H9 (cell line): ENCODE measurements at regions not wholly inside any gene's neighbourhood (a gene's known extent, or its start where the extent isn't known, plus 50 kb on each side); places are given as distances from the start of the nearest gene placed in this dataset.

Source experiments
- DNase-seq: peaks from one replicate; pipeline ENCODE4 v3.0.0-alpha.2; 2017
- H2AFZ ChIP-seq: one replicate; pipeline ENCODE4 v1.6.1; 2013; ENCODE audit warnings: mild to moderate bottlenecking, low read length, control low read depth, moderate library complexity
- H2AK5ac ChIP-seq: 2 replicates; pipeline ENCODE4 v1.6.1; 2013; ENCODE audit warnings: low read length, control low read depth, mixed read lengths; ENCODE audit not compliant: insufficient read length
- H2BK120ac ChIP-seq: one replicate; pipeline ENCODE4 v1.6.1; 2013; ENCODE audit warnings: low read depth, mild to moderate bottlenecking, low read length, control low read depth, inconsistent platforms; ENCODE audit not compliant: poor library complexity, severe bottlenecking
- H2BK12ac ChIP-seq: 2 replicates; pipeline ENCODE4 v1.6.1; 2013; ENCODE audit warnings: low read length, control low read depth, mixed read lengths, low read depth; ENCODE audit not compliant: insufficient read length
- H2BK15ac ChIP-seq: 2 replicates; pipeline ENCODE4 v1.6.1; 2013; ENCODE audit warnings: low read depth, low read length, control low read depth
- H2BK20ac ChIP-seq: one replicate; pipeline ENCODE4 v1.6.1; 2013; ENCODE audit warnings: low read depth, mild to moderate bottlenecking, low read length, control low read depth, inconsistent platforms; ENCODE audit not compliant: poor library complexity, severe bottlenecking
- H2BK5ac ChIP-seq: 2 replicates; pipeline ENCODE4 v1.6.1; 2013; ENCODE audit warnings: low read length, control low read depth, mixed read lengths; ENCODE audit not compliant: insufficient read length
- H3K14ac ChIP-seq: 2 replicates; pipeline ENCODE4 v1.6.1; 2013; ENCODE audit warnings: low read length, control low read depth; ENCODE audit not compliant: insufficient read depth
- H3K18ac ChIP-seq: 2 replicates; pipeline ENCODE4 v1.6.1; 2013; ENCODE audit warnings: low read depth, mild to moderate bottlenecking, mixed read lengths, low read length, control low read depth; ENCODE audit not compliant: insufficient read length
- H3K23ac ChIP-seq: 2 replicates; pipeline ENCODE4 v1.6.1; 2013; ENCODE audit warnings: low read length, control low read depth, mixed read lengths, low read depth; ENCODE audit not compliant: insufficient read length
- H3K23me2 ChIP-seq: 2 replicates; pipeline ENCODE4 v1.6.1; 2013; ENCODE audit warnings: low read depth, mild to moderate bottlenecking, mixed read lengths, low read length, control low read depth; ENCODE audit not compliant: insufficient read length, poor library complexity, severe bottlenecking
- H3K27ac ChIP-seq: 2 replicates; pipeline ENCODE4 v1.5.1; 2013; ENCODE audit warnings: low read length, control low read depth, mixed read lengths, low read depth; ENCODE audit not compliant: insufficient read length
- H3K27me3 ChIP-seq: 2 replicates; pipeline ENCODE4 v1.6.1; 2013; ENCODE audit warnings: low read length, control low read depth, inconsistent platforms; ENCODE audit not compliant: insufficient read depth
- H3K4ac ChIP-seq: 2 replicates; pipeline ENCODE4 v1.6.1; 2013; ENCODE audit warnings: low read depth, mild to moderate bottlenecking, control low read depth, inconsistent platforms, low read length, moderate library complexity
- H3K4me1 ChIP-seq: 2 replicates; pipeline ENCODE4 v1.6.1; 2013; ENCODE audit warnings: low read length, control low read depth, inconsistent platforms; ENCODE audit not compliant: insufficient read depth
- H3K4me2 ChIP-seq: 2 replicates; pipeline ENCODE4 v1.6.1; 2013; ENCODE audit warnings: low read length, control low read depth, mixed read lengths; ENCODE audit not compliant: insufficient read length, insufficient read depth
- H3K56ac ChIP-seq: 2 replicates; pipeline ENCODE4 v1.6.1; 2013; ENCODE audit warnings: low read depth, mild to moderate bottlenecking, mixed read lengths, low read length, control low read depth; ENCODE audit not compliant: insufficient read length
- H3K79me1 ChIP-seq: 2 replicates; pipeline ENCODE4 v1.6.1; 2013; ENCODE audit warnings: low read depth, mild to moderate bottlenecking, moderate library complexity, low read length, control low read depth, inconsistent platforms; ENCODE audit not compliant: insufficient read depth, poor library complexity, severe bottlenecking
- H3K79me2 ChIP-seq: 2 replicates; pipeline ENCODE4 v1.6.1; 2013; ENCODE audit warnings: low read length, control low read depth, inconsistent platforms; ENCODE audit not compliant: insufficient read depth
- H3K9ac ChIP-seq: 2 replicates; pipeline ENCODE4 v1.6.1; 2013; ENCODE audit warnings: low read length, control low read depth, mixed read lengths; ENCODE audit not compliant: insufficient read length; ENCODE audit errors: extremely low read depth
- H3K9me3 ChIP-seq: one replicate; pipeline ENCODE4 v1.6.1; 2013; ENCODE audit warnings: low read depth, low read length, inconsistent platforms; ENCODE audit not compliant: control insufficient read depth
- H3T11ph ChIP-seq: one replicate; pipeline ENCODE4 v1.6.1; 2013; ENCODE audit warnings: mild to moderate bottlenecking, low read length, control low read depth, inconsistent platforms
- H4K20me1 ChIP-seq: one replicate; pipeline ENCODE4 v1.6.1; 2013; ENCODE audit not compliant: control insufficient read depth, insufficient read length, insufficient read depth
- H4K5ac ChIP-seq: 2 replicates; pipeline ENCODE4 v1.6.1; 2013; ENCODE audit warnings: low read depth, mild to moderate bottlenecking, mixed read lengths, low read length, control low read depth; ENCODE audit not compliant: insufficient read length
- H4K8ac ChIP-seq: replicated peaks from 2 replicates; pipeline ENCODE4 v1.6.1; 2013; ENCODE audit warnings: low read length, control low read depth, mixed read lengths, low read depth; ENCODE audit not compliant: insufficient read length
- H4K91ac ChIP-seq: 2 replicates; pipeline ENCODE4 v1.6.1; 2013; ENCODE audit warnings: low read depth, mild to moderate bottlenecking, moderate library complexity, mixed read lengths, low read length, control low read depth; ENCODE audit not compliant: insufficient read length
- H3K27ac Mint-ChIP-seq, 3 experiments: 2 replicates in 2 of 3; 3 replicates in 1 of 3; pipeline ENCODE4 v1.8.0; 2020 to 2021; ENCODE audit warnings: mixed read lengths in 3 of 3, mild to moderate bottlenecking in 1 of 3, moderate library complexity in 1 of 3
- H3K27me3 Mint-ChIP-seq: 2 replicates; pipeline ENCODE4 v1.8.0; 2021; ENCODE audit warnings: low read depth, mild to moderate bottlenecking, moderate library complexity, mixed read lengths
- H3K36me3 Mint-ChIP-seq, 3 experiments: 2 replicates in 2 of 3; 3 replicates in 1 of 3; pipeline ENCODE4 v1.8.0; 2020 to 2021; ENCODE audit warnings: low read depth in 3 of 3, mixed read lengths in 3 of 3; ENCODE audit not compliant: insufficient read depth in 1 of 3
- H3K4me1 Mint-ChIP-seq, 2 experiments: 2 replicates each; pipeline ENCODE4 v1.8.0; 2020; ENCODE audit warnings: mixed read lengths in 2 of 2
- H3K4me3 Mint-ChIP-seq, 2 experiments: 2 replicates in 1 of 2; 3 replicates in 1 of 2; pipeline ENCODE4 v1.8.0; 2020 to 2021; ENCODE audit warnings: mild to moderate bottlenecking in 2 of 2, mixed read lengths in 2 of 2, moderate library complexity in 1 of 2
- H3K9me3 Mint-ChIP-seq, 2 experiments: 2 replicates in 1 of 2; 3 replicates in 1 of 2; pipeline ENCODE4 v1.8.0; 2020; ENCODE audit warnings: mild to moderate bottlenecking in 2 of 2, mixed read lengths in 2 of 2, moderate library complexity in 1 of 2
- CTCF ChIP-seq: fragments of 200-600 bp; sonication (generic); conservative IDR thresholded peaks from 3 replicates; pipeline ENCODE4 v1.8.0; 2021; ENCODE audit warnings: antibody characterized with exemption, mild to moderate bottlenecking
- WGBS: extraction: QIAGEN DNeasy Blood & Tissue Kit; methylation state at CpG from one replicate; pipeline ENCODE4 v1.1.7; 2013; ENCODE audit warnings: missing lambda C conversion rate, low lambda C conversion rate, mixed read lengths; ENCODE audit not compliant: insufficient read length; ENCODE audit errors: extremely low coverage; 5-methylcytosine and 5-hydroxymethylcytosine counted together

DNA sequence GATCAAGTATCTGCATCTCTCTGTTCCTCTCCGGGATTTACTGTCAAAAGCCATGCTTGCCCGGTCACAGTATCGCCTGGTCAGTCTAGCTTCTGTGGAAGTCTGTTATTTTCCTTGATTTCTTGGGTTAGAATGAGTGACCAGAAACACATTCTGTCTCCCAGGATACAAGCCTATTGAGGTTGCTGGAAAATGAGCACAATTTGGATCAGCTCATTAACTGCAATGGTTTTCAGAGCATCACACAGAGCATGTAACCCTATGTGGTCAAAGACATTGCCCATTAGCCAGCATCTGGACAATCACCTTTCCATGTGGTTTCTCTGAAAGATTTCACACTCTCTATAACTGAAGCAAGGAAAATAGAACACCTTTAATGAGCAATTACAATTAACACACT, 124.2 kb upstream of the FAM98A start:
- no CpG with 5 or more reads among the region's 3 CpGs for WGBS
- no peaks in the 10 kb centered on the region for H3K79me1 ChIP-seq
- no peak overlapping the region for H3K27ac ChIP-seq
- no peak overlapping the region for H2BK15ac ChIP-seq
- H2AFZ ChIP-seq = no peak overlapping the region
- H3K27me3 Mint-ChIP-seq = no peaks in the 10 kb centered on the region
- peaks cover 0 to 2% of the 10 kb centered on the region in 2 experiments; a peak in 2 of 5 replicates for H3K9me3 Mint-ChIP-seq
- H2BK5ac ChIP-seq = no peak overlapping the region
- no peak overlapping the region for H2BK120ac ChIP-seq
- no peak overlapping the region for H3K4me2 ChIP-seq
- H3K23ac ChIP-seq = no peak overlapping the region
- peaks cover 3 to 9% (median 5%) of the 10 kb centered on the region in 3 experiments; a peak in 4 of 7 replicates for H3K36me3 Mint-ChIP-seq
- H4K5ac ChIP-seq = no peak overlapping the region
- H3K14ac ChIP-seq = no peak overlapping the region
- no peak overlapping the region for H4K8ac ChIP-seq
- H3K18ac ChIP-seq = no peak overlapping the region
- no peak overlapping the region for H2BK12ac ChIP-seq
- no peaks in the 10 kb centered on the region for H3K23me2 ChIP-seq
- no peak overlapping the region for H3K4ac ChIP-seq
- no peaks in the 10 kb centered on the region for H3K9me3 ChIP-seq
- TF ChIP-seq CTCF = no peak
- no peak overlapping the region for H3K27ac Mint-ChIP-seq
- no peaks in the 10 kb centered on the region for H4K20me1 ChIP-seq
- H3K56ac ChIP-seq = no peak overlapping the region
- H3K4me1 ChIP-seq = no peaks in the 10 kb centered on the region
- H3K9ac ChIP-seq = no peak overlapping the region
- no peak overlapping the region for H4K91ac ChIP-seq
- no peaks in the 10 kb centered on the region; the same call in 1 of the 2 replicates for H3K27me3 ChIP-seq
- H3K4me1 Mint-ChIP-seq = no peaks in the 10 kb centered on the region; a peak in 1 of 4 replicates
- H2BK20ac ChIP-seq = no peak overlapping the region
- no peak overlapping the region for H3K4me3 Mint-ChIP-seq
- no peak overlapping the region for H2AK5ac ChIP-seq
- H3T11ph ChIP-seq = no peak overlapping the region
- DNase-seq = no peak
- H3K79me2 ChIP-seq = no peaks in the 10 kb centered on the region
